ENCODE measurements at regions not wholly inside any gene's neighbourhood (a gene's known extent, or its start where the extent isn't known, plus 50 kb on each side); places are given as distances from the start of the nearest gene placed in this dataset.
"Not testable (repeated sequence)": the region's sequence is repeated elsewhere in the genome, so short reads cannot be mapped to it uniquely, and the experiment has no call there.

DNA sequence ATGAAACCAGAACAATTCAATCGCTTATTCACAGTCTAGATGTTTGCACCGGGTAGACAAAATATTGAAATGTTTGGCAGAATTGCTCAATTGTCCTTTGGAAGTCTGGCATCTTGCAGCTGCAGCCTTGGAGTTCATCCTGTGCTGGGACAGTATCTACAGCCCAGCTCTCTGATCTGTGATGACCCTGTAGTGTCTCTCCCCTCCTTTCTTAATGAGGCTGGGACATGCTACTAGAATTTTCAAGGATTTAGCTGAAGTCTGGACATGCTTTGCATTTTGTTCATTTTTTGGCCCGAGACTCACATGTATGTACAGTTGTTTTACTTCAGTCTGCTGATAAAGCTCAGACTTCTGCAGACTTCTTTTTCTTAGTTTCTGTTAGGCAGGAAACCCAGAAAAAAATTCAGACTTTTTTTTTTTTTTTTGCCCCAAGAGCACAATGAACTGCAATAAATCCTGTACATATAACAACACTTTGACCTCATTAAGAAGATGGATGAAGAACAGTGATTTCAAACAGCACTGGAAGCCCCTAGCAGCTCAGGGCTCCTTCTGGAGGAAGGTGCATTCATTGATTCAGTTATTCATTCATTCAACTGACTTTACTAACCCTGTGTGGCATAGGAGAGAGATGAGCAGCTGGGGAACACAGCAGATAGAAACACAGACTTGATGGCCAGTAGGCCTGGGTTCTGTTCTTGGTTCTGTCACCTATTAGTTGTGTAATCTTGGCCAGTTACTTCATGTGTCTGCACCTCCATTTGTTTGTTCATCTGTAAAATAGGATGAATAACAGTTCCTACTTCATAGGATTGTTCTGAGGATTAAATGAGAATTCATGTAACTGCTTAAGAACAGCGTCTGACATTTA, 210.0 kb downstream of the MAP2K4 start:
- Histone ChIP-seq H3K79me2 (ENCODE audit: low read depth) (no peaks in the 10 kb centered on the region), H3K36me3 (no peaks in the 10 kb centered on the region), H4K20me1 (ENCODE audit: low read depth) (no peaks in the 10 kb centered on the region), H3K9ac (no peak overlapping the region), H3K4me3 (no peak overlapping the region), H3K4me2 (no peak overlapping the region), H3F3A (ENCODE audit: low read depth) (no peaks in the 10 kb centered on the region), H3K27ac (no peak overlapping the region), H3K27me3 (no peaks in the 10 kb centered on the region), H3K9me3 (ENCODE audit: low read depth) (no peaks in the 10 kb centered on the region), H2AFZ (replicated peaks) (no peak overlapping the region), H3K4me1 (no peaks in the 10 kb centered on the region)
- Mint-ChIP-seq H3K4me3 (no peak overlapping the region), H3K36me3 (no peaks in the 10 kb centered on the region), H3K4me1 (no peaks in the 10 kb centered on the region), H3K9me3 (no peaks in the 10 kb centered on the region), H3K27me3 (ENCODE audit: insufficient read depth, low read depth) (peaks cover 4% of the 10 kb centered on the region), H3K27ac (no peak overlapping the region)
- DNase-seq (ENCODE audit: low spot score) = no peak
- no peak for TF ChIP-seq EZH2 (IDR thresholded peaks at IDR 0.05)
- TF ChIP-seq EZH2phosphoT487 (IDR thresholded peaks at IDR 0.05) = no peak
- TF ChIP-seq CTCF (IDR thresholded peaks at IDR 0.05) = no peak

DNA sequence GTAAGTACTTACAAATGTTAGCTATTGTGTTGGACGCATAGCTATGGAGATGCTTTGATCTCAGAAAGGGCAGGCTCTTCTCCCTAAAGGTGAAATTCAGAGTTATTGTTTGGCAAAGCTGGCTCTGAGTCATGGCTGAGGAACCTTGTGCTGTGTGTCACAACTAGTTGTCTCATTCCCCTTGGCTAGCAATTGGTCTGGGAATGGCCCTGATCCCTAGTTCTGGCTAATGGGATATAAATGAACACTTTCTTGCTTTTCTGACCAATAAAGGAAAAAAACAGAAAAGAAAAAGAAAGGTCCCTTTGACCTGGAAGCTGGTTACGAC, 210.6 kb downstream of the MAP2K4 start:
- no peak overlapping the region for H2AFZ ChIP-seq (replicated peaks)
- Mint-ChIP-seq H3K27ac (no peak overlapping the region), H3K4me1 (no peaks in the 10 kb centered on the region), H3K4me3 (no peak overlapping the region), H3K9me3 (no peaks in the 10 kb centered on the region), H3K36me3 (no peaks in the 10 kb centered on the region), H3K27me3 (ENCODE audit: insufficient read depth, low read depth) (peaks cover 4% of the 10 kb centered on the region)
- no peaks in the 10 kb centered on the region for H3K4me1 ChIP-seq
- no peak for TF ChIP-seq EZH2 (IDR thresholded peaks at IDR 0.05)
- no peak for TF ChIP-seq CTCF (IDR thresholded peaks at IDR 0.05)
- no peak for TF ChIP-seq EZH2phosphoT487 (IDR thresholded peaks at IDR 0.05)
- H3K4me2 ChIP-seq = no peak overlapping the region
- no peaks in the 10 kb centered on the region for H3K9me3 ChIP-seq (ENCODE audit: low read depth)
- H3K4me3 ChIP-seq = no peak overlapping the region
- H3K79me2 ChIP-seq (ENCODE audit: low read depth) = no peaks in the 10 kb centered on the region
- no peaks in the 10 kb centered on the region for H3K36me3 ChIP-seq
- no peak overlapping the region for H3K27ac ChIP-seq
- DNase-seq (ENCODE audit: low spot score) = no peak
- H3F3A ChIP-seq (ENCODE audit: low read depth) = no peaks in the 10 kb centered on the region
- H3K9ac ChIP-seq = no peak overlapping the region
- no peaks in the 10 kb centered on the region for H3K27me3 ChIP-seq
- no peaks in the 10 kb centered on the region for H4K20me1 ChIP-seq (ENCODE audit: low read depth)

DNA sequence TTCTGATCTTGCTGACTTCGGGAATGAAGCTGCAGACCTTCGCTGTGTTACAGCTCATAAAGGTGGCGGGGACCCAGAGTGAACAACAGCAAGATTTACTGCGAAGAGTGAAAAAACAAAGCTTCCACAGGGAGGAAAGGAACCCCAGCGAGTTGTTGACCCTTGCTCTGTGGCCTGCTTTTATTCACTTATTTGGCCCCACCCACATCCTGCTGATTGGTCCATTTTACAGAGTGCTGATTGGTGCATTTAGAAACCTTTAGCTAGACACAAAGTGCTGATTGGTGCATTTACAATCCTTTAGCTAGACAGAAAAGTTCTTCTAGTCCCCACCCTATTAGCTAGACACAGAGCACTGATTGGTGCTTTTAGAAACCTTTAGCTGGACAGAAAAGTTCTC, 218.3 kb downstream of the MAP2K4 start:
- not testable (repeated sequence) for H3F3A ChIP-seq (ENCODE audit: low read depth); H3K27ac ChIP-seq; H3K79me2 ChIP-seq (ENCODE audit: low read depth); DNase-seq (ENCODE audit: low spot score); H3K9ac ChIP-seq; H3K27ac Mint-ChIP-seq; H2AFZ ChIP-seq (replicated peaks); H3K4me1 ChIP-seq; H3K36me3 ChIP-seq; H3K9me3 ChIP-seq (ENCODE audit: low read depth); H3K4me2 ChIP-seq; H3K4me3 Mint-ChIP-seq; H3K36me3 Mint-ChIP-seq; H3K4me3 ChIP-seq; H3K4me1 Mint-ChIP-seq; H4K20me1 ChIP-seq (ENCODE audit: low read depth); H3K27me3 ChIP-seq; H3K9me3 Mint-ChIP-seq; H3K27me3 Mint-ChIP-seq (ENCODE audit: insufficient read depth, low read depth)

DNA sequence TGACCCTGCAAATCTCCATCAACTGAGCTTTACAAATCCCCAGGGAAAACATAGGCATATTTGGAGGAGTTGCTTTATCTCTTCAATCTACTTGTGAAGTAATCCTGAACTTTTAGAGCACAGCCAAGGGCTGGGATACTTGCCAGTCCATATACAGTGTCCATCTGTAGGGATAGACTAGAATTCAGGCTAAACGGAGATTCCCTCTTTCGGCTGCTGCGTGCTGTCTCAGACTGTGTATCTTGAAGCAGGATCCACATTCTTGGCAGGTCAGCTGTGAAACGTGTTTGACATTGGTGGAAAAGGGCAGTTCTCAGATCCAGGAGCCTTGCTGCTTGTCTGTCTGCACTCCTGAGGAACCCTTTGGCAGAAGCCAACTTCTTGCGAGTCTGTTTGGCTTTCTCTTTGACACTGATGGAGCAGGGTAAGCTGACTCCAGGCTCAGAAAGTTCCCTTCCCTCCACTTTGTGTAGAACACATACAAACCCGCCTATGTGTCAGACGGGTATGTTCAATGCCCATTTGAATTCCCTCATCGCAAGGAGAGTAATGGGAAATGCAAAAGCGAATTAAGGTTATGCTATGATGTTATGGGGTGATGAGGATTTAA, 221.8 kb downstream of the MAP2K4 start:
- no peak overlapping the region for H3K9ac ChIP-seq
- Mint-ChIP-seq H3K4me3 (no peak overlapping the region), H3K27me3 (ENCODE audit: insufficient read depth, low read depth) (peaks cover 3% of the 10 kb centered on the region), H3K4me1 (peaks cover 5% of the 10 kb centered on the region), H3K27ac (no peak overlapping the region), H3K36me3 (no peaks in the 10 kb centered on the region), H3K9me3 (no peaks in the 10 kb centered on the region)
- H3K9me3 ChIP-seq (ENCODE audit: low read depth) = no peaks in the 10 kb centered on the region
- no peaks in the 10 kb centered on the region for H3F3A ChIP-seq (ENCODE audit: low read depth)
- H3K4me1 ChIP-seq = no peaks in the 10 kb centered on the region
- no peak overlapping the region for H3K4me2 ChIP-seq
- no peaks in the 10 kb centered on the region for H3K27me3 ChIP-seq
- TF ChIP-seq EZH2 (IDR thresholded peaks at IDR 0.05) (no peak), CTCF (IDR thresholded peaks at IDR 0.05) (no peak)
- DNase-seq (ENCODE audit: low spot score) = no peak
- no peak overlapping the region for H2AFZ ChIP-seq (replicated peaks)
- H3K4me3 ChIP-seq = no peak overlapping the region
- no peaks in the 10 kb centered on the region for H3K79me2 ChIP-seq (ENCODE audit: low read depth)
- H3K36me3 ChIP-seq = no peaks in the 10 kb centered on the region
- H3K27ac ChIP-seq = no peak overlapping the region
- H4K20me1 ChIP-seq (ENCODE audit: low read depth) = no peaks in the 10 kb centered on the region

All from neural progenitor cell (in vitro differentiated cells).